Fibroblast of villous mesenchyme (primary cell): ENCODE measurements at regions not wholly inside any gene's neighbourhood (a gene's known extent, or its start where the extent isn't known, plus 50 kb on each side); places are given as distances from the start of the nearest gene placed in this dataset.

Source experiments
- DNase-seq: peaks from one replicate; pipeline ENCODE4 v3.0.0-alpha.2; 2010; ENCODE audit warnings: low read depth
- H3K4me3 ChIP-seq: 2 replicates; pipeline ENCODE4 v1.5.1; 2011; ENCODE audit warnings: low read depth, mild to moderate bottlenecking, low read length
- CTCF ChIP-seq: IDR thresholded peaks from 2 replicates; pipeline ENCODE4 v1.5.1; 2012; ENCODE audit warnings: low read depth, mild to moderate bottlenecking, low read length; ENCODE audit not compliant: insufficient read depth

- no peak overlapping the region for H3K4me3 ChIP-seq
- no peak for TF ChIP-seq CTCF
- no peak for DNase-seq
These were observed 295.3 kb downstream of the MID1IP1 start for GRCh38 chrX:39096599-39096998.

- no peak overlapping the region for H3K4me3 ChIP-seq
- TF ChIP-seq CTCF = no peak
- DNase-seq = no peak
These were observed 303.5 kb downstream of the MID1IP1 start for GRCh38 chrX:39104745-39105144.

- no peak for TF ChIP-seq CTCF
These were observed 310.9 kb downstream of the MID1IP1 start for GRCh38 chrX:39112143-39112542.

GRCh38 chrX:39115166-39115565, 313.9 kb downstream of the MID1IP1 start:
- H3K4me3 ChIP-seq = no peak overlapping the region
- no peak for DNase-seq
- no peak for TF ChIP-seq CTCF

More at GRCh38 chrX:39112143-39112542, 310.9 kb downstream of the MID1IP1 start:
- no peak overlapping the region for H3K4me3 ChIP-seq
- DNase-seq = no peak

- no peak for TF ChIP-seq CTCF
- H3K4me3 ChIP-seq = no peak overlapping the region
- no peak for DNase-seq
These were observed 315.8 kb downstream of the MID1IP1 start for GRCh38 chrX:39117101-39117500.

- no peak for DNase-seq
- H3K4me3 ChIP-seq = no peak overlapping the region
- TF ChIP-seq CTCF = no peak
These were observed 320.6 kb downstream of the MID1IP1 start for GRCh38 chrX:39121903-39122302.

- H3K4me3 ChIP-seq = no peak overlapping the region
- TF ChIP-seq CTCF = no peak
- no peak for DNase-seq
These were observed 324.6 kb downstream of the MID1IP1 start for GRCh38 chrX:39125834-39126233.
